ENCODE measurements at regions not wholly inside any gene's neighbourhood (a gene's known extent, or its start where the extent isn't known, plus 50 kb on each side); places are given as distances from the start of the nearest gene placed in this dataset.

DNA sequence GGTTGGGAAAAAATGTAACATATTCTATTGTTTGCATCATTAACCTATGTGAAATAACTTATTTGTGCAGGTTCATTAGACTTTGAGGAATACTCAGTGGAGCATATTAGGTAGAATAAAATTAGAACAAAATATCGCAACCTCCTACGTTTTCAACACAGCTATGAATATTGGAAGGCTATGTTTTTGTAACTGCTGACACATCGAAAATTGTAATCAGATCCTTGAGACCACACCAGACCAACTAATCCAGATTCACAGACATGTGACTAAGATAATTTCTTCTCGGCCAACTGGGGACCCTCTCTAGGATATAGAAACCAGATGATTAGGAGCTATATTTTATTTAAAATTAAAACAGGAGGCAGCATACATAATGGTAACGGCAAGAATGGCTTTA is 77.5 kb upstream of the VWC2 start:
- Histone ChIP-seq H3K9me3 (no peaks in the 10 kb centered on the region), H3K36me3 (no peaks in the 10 kb centered on the region), H3K27ac (no peak overlapping the region), H3K27me3 (replicated peaks in 1 of 7) (no peaks in the 10 kb centered on the region), H3K4me1 (no peaks in the 10 kb centered on the region), H3K4me3 (no peak overlapping the region)
- intact Hi-C loops (cut with DNase I; ENCODE audit: low total_unique reads), result no loop called here
- TF ChIP-seq POLR2A (IDR thresholded peaks at IDR 0.05) (no peak), POLR2AphosphoS5 (IDR thresholded peaks at IDR 0.05) (no peak)
- TF ChIP-seq, protein P1, sequence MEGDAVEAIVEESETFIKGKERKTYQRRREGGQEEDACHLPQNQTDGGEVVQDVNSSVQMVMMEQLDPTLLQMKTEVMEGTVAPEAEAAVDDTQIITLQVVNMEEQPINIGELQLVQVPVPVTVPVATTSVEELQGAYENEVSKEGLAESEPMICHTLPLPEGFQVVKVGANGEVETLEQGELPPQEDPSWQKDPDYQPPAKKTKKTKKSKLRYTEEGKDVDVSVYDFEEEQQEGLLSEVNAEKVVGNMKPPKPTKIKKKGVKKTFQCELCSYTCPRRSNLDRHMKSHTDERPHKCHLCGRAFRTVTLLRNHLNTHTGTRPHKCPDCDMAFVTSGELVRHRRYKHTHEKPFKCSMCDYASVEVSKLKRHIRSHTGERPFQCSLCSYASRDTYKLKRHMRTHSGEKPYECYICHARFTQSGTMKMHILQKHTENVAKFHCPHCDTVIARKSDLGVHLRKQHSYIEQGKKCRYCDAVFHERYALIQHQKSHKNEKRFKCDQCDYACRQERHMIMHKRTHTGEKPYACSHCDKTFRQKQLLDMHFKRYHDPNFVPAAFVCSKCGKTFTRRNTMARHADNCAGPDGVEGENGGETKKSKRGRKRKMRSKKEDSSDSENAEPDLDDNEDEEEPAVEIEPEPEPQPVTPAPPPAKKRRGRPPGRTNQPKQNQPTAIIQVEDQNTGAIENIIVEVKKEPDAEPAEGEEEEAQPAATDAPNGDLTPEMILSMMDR (IDR thresholded peaks at IDR 0.05 in 8 of 11, conservative IDR thresholded peaks at IDR 0.05 in 3 of 11), result no peak
- 84 to 97% (median 92%) methylated on average over 5 of the region's 5 CpGs for WGBS, 5 donors
- DNase-seq, result no peak

DNA sequence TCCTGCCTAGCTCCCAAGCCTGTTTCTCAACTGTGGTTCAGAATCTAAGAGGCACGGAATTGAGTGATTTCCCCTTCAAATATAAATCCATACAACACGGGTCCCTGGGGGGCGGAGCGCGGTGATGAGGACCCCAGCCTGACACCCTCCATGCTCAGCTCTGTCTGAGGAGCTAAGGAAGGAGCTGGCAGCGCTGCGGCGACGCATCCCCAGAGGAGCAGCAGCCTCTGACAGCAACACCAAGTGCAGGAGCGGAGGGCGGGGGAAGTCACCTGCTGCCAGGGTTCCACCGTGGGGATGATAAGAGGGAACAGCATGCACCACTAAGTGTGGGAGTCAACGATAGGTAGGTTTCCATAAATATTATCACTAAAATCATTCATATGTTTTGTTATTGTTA is 72.6 kb upstream of the VWC2 start:
- Histone ChIP-seq H3K27ac (no peak overlapping the region), H3K27me3 (replicated peaks in 1 of 7) (no peaks in the 10 kb centered on the region), H3K9me3 (no peaks in the 10 kb centered on the region), H3K4me1 (no peaks in the 10 kb centered on the region), H3K36me3 (no peaks in the 10 kb centered on the region), H3K4me3 (no peak overlapping the region)
- TF ChIP-seq, protein P1 (IDR thresholded peaks at IDR 0.05 in 8 of 11, conservative IDR thresholded peaks at IDR 0.05 in 3 of 11), result no peak
- TF ChIP-seq POLR2AphosphoS5 (IDR thresholded peaks at IDR 0.05) (no peak), POLR2A (IDR thresholded peaks at IDR 0.05) (no peak)
- no peak for DNase-seq
- intact Hi-C loops (cut with DNase I; ENCODE audit: low total_unique reads), result no loop called here
- 92 to 95% (median 94%) methylated on average over 13 of the region's 13 CpGs for WGBS, 5 donors

DNA sequence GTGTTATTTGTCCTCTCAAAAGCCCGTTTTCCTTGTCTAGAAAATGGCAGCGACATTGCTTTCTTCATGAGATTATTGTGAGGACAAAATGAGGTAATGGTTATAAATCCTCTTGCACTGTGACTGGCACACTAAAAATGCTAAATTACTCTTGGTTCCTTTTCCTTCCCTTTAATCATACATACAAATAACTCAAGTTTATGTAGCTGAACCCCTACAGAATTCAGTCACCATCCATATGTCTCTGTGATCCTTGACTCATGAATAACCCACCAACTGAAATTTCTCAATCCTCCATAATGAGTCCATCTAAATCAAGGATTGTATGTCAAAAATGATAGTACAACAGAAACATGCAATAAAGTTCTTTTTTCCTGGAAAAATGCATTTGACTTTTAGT is 71.3 kb upstream of the VWC2 start:
- no peaks in the 10 kb centered on the region for H3K36me3 ChIP-seq
- H3K4me3 ChIP-seq, result no peak overlapping the region
- no peaks in the 10 kb centered on the region for H3K27me3 ChIP-seq (replicated peaks in 1 of 7)
- H3K9me3 ChIP-seq, result no peaks in the 10 kb centered on the region
- intact Hi-C loops (cut with DNase I; ENCODE audit: low total_unique reads), result no loop called here
- H3K4me1 ChIP-seq, result no peaks in the 10 kb centered on the region
- WGBS, 5 donors, result 61 to 79% (median 75%) methylated on average over 2 of the region's 2 CpGs
- TF ChIP-seq, protein P1 (IDR thresholded peaks at IDR 0.05 in 8 of 11, conservative IDR thresholded peaks at IDR 0.05 in 3 of 11), result no peak
- TF ChIP-seq POLR2AphosphoS5 (IDR thresholded peaks at IDR 0.05), result no peak
- DNase-seq, result no peak
- no peak overlapping the region for H3K27ac ChIP-seq

DNA sequence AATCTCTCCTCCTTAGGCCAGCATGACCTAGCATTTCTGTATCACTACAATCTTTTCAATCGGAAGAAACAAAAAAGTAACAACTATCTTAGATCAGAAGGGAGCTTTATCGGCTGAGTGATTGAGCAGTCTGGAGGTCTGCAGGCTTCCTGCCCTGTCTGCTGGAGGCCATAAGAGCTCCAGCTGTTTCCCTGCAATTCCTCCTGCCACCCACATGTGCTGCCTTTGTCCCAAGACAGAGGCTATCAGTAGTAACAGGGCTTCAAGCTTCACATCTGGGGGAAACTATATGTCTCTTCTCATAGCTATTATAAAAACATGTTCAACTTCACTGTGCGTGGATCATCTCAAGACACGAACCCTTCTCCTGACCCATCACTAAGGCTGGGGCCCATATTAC is 70.1 kb upstream of the VWC2 start:
- no peaks in the 10 kb centered on the region for H3K4me1 ChIP-seq
- no peaks in the 10 kb centered on the region for H3K36me3 ChIP-seq
- H3K9me3 ChIP-seq, result no peaks in the 10 kb centered on the region
- TF ChIP-seq POLR2AphosphoS5 (IDR thresholded peaks at IDR 0.05) (no peak), POLR2A (IDR thresholded peaks at IDR 0.05) (no peak)
- TF ChIP-seq, protein P1 (IDR thresholded peaks at IDR 0.05 in 8 of 11, conservative IDR thresholded peaks at IDR 0.05 in 3 of 11), result no peak
- no peak for DNase-seq
- 34 to 48% (median 43%) methylated on average over 4 of the region's 4 CpGs for WGBS, 5 donors
- H3K27ac ChIP-seq, result no peak overlapping the region
- intact Hi-C loops (cut with DNase I; ENCODE audit: low total_unique reads), result no loop called here
- no peak overlapping the region for H3K4me3 ChIP-seq
- no peaks in the 10 kb centered on the region for H3K27me3 ChIP-seq (replicated peaks in 1 of 7)

Measured in spleen (tissue), 11 donors.